Hepatocyte (in vitro differentiated cells): ENCODE measurements at regions not wholly inside any gene's neighbourhood (a gene's known extent, or its start where the extent isn't known, plus 50 kb on each side); places are given as distances from the start of the nearest gene placed in this dataset.

Source experiments
- DNase-seq: peaks from one replicate; pipeline ENCODE4 v3.0.0-alpha.2; 2016; ENCODE audit warnings: low spot score
- H2AFZ ChIP-seq: fragments of 200-600 bp; sonication (generic); 2 replicates; pipeline ENCODE4 v1.6.0; 2016; ENCODE audit warnings: antibody characterized with exemption, mild to moderate bottlenecking
- H3K27ac ChIP-seq: fragments of 200-600 bp; sonication (generic); 2 replicates; pipeline ENCODE4 v1.5.1; 2016; ENCODE audit warnings: mild to moderate bottlenecking
- H3K27me3 ChIP-seq: fragments of 200-600 bp; sonication (generic); 2 replicates; pipeline ENCODE4 v1.6.1; 2016
- H3K36me3 ChIP-seq: fragments of 200-600 bp; sonication (generic); replicated peaks from 2 replicates; pipeline ENCODE4 v1.5.1; 2016; ENCODE audit warnings: low read depth; ENCODE audit not compliant: insufficient read depth
- H3K4me1 ChIP-seq: fragments of 200-600 bp; sonication (generic); 2 replicates; pipeline ENCODE4 v1.5.1; 2016; ENCODE audit warnings: mild to moderate bottlenecking, moderate library complexity; ENCODE audit not compliant: insufficient read depth
- H3K4me2 ChIP-seq: fragments of 200-600 bp; sonication (generic); 2 replicates; pipeline ENCODE4 v1.6.0; 2016
- H3K4me3 ChIP-seq: fragments of 200-600 bp; sonication (generic); 2 replicates; pipeline ENCODE4 v1.5.1; 2016; ENCODE audit warnings: mild to moderate bottlenecking
- H3K79me2 ChIP-seq: fragments of 200-600 bp; sonication (generic); 2 replicates; pipeline ENCODE4 v1.6.0; 2017; ENCODE audit warnings: mild to moderate bottlenecking
- H3K9me2 ChIP-seq: fragments of 200-600 bp; sonication (generic); replicated peaks from 2 replicates; pipeline ENCODE4 v1.6.0; 2017; ENCODE audit warnings: mild to moderate bottlenecking; ENCODE audit not compliant: insufficient read depth
- H3K9me3 ChIP-seq: fragments of 200-600 bp; sonication (generic); 2 replicates; pipeline ENCODE4 v1.5.1; 2016; ENCODE audit warnings: low read depth, mild to moderate bottlenecking
- H4K20me1 ChIP-seq: fragments of 200-600 bp; sonication (generic); 2 replicates; pipeline ENCODE4 v1.6.0; 2016; ENCODE audit warnings: mild to moderate bottlenecking; ENCODE audit not compliant: insufficient read depth, poor library complexity, severe bottlenecking
- EZH2 ChIP-seq: fragments of 200-600 bp; sonication (generic); IDR thresholded peaks from 2 replicates; pipeline ENCODE4 v1.6.1; 2016; ENCODE audit warnings: antibody characterized with exemption, mild to moderate bottlenecking, borderline replicate concordance
- EZH2phosphoT487 ChIP-seq: fragments of 200-600 bp; sonication (generic); IDR thresholded peaks from one replicate; pipeline ENCODE4 v1.6.1; 2018; ENCODE audit warnings: antibody characterized with exemption, mild to moderate bottlenecking, low read depth, moderate library complexity; ENCODE audit not compliant: unreplicated experiment, severe bottlenecking
- WGBS: methylation state at CpG from one replicate; pipeline ENCODE4 v1.1.6; 2016; ENCODE audit warnings: low lambda C conversion rate; ENCODE audit errors: missing lambda C conversion rate; 5-methylcytosine and 5-hydroxymethylcytosine counted together
- TF ChIP-seq, protein P1 (sequence below): fragments of 200-600 bp; sonication (generic); IDR thresholded peaks from 2 replicates; pipeline ENCODE4 v1.5.1; 2016; ENCODE audit warnings: antibody characterized with exemption, mild to moderate bottlenecking; ENCODE audit not compliant: poor library complexity

DNA sequence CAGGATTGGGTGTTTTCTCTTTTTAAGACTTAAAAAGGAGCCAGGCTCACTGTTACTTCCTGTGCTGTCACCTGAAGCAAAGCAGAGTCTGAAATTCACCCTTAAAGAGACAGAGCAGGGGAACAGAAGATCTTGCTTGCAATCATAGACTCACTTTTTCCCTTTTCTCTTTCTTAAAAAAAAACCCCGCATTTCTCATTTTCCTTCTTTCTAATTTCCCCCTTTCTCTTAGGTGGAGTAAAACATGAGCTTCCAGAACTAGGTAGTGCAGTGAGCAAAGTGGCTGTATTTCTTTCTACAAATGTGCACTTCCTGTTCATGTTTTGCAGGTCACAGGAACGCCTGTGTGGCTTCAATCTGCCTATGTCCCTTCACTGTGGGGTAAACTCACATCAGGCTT, 381.2 kb downstream of the LPIN1 start:
- H4K20me1 ChIP-seq = no peaks in the 10 kb centered on the region
- H3K79me2 ChIP-seq = no peaks in the 10 kb centered on the region
- no peak overlapping the region for H2AFZ ChIP-seq
- no peak for TF ChIP-seq EZH2phosphoT487
- no peak for TF ChIP-seq EZH2
- TF ChIP-seq, protein P1, sequence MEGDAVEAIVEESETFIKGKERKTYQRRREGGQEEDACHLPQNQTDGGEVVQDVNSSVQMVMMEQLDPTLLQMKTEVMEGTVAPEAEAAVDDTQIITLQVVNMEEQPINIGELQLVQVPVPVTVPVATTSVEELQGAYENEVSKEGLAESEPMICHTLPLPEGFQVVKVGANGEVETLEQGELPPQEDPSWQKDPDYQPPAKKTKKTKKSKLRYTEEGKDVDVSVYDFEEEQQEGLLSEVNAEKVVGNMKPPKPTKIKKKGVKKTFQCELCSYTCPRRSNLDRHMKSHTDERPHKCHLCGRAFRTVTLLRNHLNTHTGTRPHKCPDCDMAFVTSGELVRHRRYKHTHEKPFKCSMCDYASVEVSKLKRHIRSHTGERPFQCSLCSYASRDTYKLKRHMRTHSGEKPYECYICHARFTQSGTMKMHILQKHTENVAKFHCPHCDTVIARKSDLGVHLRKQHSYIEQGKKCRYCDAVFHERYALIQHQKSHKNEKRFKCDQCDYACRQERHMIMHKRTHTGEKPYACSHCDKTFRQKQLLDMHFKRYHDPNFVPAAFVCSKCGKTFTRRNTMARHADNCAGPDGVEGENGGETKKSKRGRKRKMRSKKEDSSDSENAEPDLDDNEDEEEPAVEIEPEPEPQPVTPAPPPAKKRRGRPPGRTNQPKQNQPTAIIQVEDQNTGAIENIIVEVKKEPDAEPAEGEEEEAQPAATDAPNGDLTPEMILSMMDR = no peak
- no peaks in the 10 kb centered on the region for H3K9me3 ChIP-seq
- WGBS = 83% methylated on average over 2 of the region's 2 CpGs
- no peaks in the 10 kb centered on the region for H3K36me3 ChIP-seq
- no peaks in the 10 kb centered on the region for H3K4me1 ChIP-seq
- no peaks in the 10 kb centered on the region for H3K27me3 ChIP-seq
- H3K27ac ChIP-seq = no peak overlapping the region
- H3K9me2 ChIP-seq = no peaks in the 10 kb centered on the region
- H3K4me2 ChIP-seq = no peak overlapping the region
- no peak for DNase-seq
- no peak overlapping the region for H3K4me3 ChIP-seq

DNA sequence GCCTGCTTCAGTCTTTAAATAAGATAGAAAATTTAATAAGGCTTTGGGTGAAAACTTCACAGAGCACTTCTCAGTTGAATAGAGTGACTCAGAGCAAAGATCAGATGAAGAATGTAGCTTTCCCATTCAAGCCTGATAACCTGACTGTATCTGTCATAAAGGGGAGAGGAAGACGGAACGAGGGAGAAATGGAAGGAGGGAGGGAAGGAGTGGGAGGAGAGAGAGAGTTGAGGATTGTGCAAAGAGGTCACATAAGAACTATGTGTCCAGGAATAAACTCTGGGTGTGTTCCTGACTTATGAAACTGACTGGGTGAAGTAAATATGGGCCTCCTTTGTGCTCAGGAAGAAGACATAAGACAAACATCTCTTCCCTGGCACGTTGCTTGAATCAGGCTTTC, 385.5 kb downstream of the LPIN1 start:
- peak overlapping the region; percentile 32 for H3K27ac ChIP-seq
- no peaks in the 10 kb centered on the region for H3K9me3 ChIP-seq
- H3K36me3 ChIP-seq = no peaks in the 10 kb centered on the region
- H2AFZ ChIP-seq = no peak overlapping the region
- DNase-seq = peak; percentile 37
- no peaks in the 10 kb centered on the region for H3K79me2 ChIP-seq
- H3K4me3 ChIP-seq = no peak overlapping the region
- no peak for TF ChIP-seq EZH2
- TF ChIP-seq, protein P1 = no peak
- H3K4me1 ChIP-seq = no peaks in the 10 kb centered on the region
- H3K27me3 ChIP-seq = no peaks in the 10 kb centered on the region
- H4K20me1 ChIP-seq = no peaks in the 10 kb centered on the region
- WGBS = 46% methylated on average over 3 of the region's 3 CpGs
- no peaks in the 10 kb centered on the region for H3K9me2 ChIP-seq
- no peak overlapping the region for H3K4me2 ChIP-seq

DNA sequence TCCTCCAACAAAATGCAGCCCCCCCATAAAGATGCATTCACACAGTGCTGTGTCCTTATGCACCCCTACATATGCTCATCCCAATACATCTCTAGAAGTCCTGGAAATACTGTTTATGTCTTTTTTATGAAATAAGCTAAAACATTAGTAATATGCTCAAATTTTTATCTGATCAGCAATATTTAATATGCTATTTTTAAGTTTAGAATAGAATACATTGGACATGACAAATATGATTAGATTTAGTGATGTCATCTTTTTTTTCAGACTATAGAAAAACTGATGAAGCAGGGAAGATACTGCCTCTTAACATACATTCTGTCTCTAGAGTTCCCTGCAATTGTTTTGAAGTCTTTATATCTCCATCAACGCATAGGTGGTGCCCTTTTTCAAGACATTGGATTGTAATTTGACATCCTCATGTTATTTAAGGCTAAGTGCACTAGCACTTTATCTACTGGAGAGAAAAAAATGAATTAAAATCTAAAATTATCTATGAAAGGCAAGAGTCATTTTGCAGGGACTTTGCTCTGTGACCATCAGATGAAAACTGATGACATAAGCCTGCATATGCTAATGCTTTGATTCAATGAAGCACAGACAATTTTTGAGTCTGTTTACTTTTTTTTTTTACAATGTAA, 395.3 kb downstream of the LPIN1 start:
- Histone ChIP-seq H3K36me3 (no peaks in the 10 kb centered on the region), H3K27me3 (no peaks in the 10 kb centered on the region), H4K20me1 (no peaks in the 10 kb centered on the region), H3K4me2 (no peak overlapping the region), H3K9me2 (no peaks in the 10 kb centered on the region), H3K79me2 (no peaks in the 10 kb centered on the region), H3K4me1 (no peaks in the 10 kb centered on the region), H2AFZ (no peak overlapping the region), H3K4me3 (no peak overlapping the region), H3K9me3 (no peaks in the 10 kb centered on the region), H3K27ac (no peak overlapping the region)
- no peak for DNase-seq
- WGBS = 53% methylated on average over 1 of the region's 1 CpG
- TF ChIP-seq, protein P1 = no peak
- no peak for TF ChIP-seq EZH2phosphoT487
- no peak for TF ChIP-seq EZH2

DNA sequence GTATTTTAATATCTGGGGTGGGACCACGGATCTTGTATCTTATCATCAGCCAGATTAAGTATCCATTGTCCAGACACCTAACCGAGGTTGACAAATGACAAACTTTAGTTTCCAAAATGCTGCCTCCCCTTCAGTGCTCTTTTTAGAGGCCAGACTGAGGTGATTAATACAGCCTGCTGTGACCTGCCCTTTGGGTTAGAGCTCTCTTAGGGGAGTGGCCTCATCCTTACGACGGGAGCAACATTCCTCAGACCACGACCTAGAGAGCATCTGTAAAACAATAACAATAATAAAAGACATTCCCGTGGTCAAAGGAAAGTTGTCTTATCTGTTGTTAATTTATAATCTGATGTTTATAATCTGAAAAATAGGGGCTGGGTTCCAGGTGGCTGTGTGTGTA, 405.3 kb downstream of the LPIN1 start:
- H3K4me1 ChIP-seq = no peaks in the 10 kb centered on the region
- no peaks in the 10 kb centered on the region for H3K79me2 ChIP-seq
- H4K20me1 ChIP-seq = no peaks in the 10 kb centered on the region
- TF ChIP-seq, protein P1 = no peak
- no peak for TF ChIP-seq EZH2phosphoT487
- TF ChIP-seq EZH2 = no peak
- no peak for DNase-seq
- no peaks in the 10 kb centered on the region for H3K9me3 ChIP-seq
- no peaks in the 10 kb centered on the region for H3K36me3 ChIP-seq
- no peaks in the 10 kb centered on the region for H3K9me2 ChIP-seq
- H3K4me2 ChIP-seq = no peak overlapping the region
- H3K4me3 ChIP-seq = no peak overlapping the region
- no peak overlapping the region for H3K27ac ChIP-seq
- 38% methylated on average over 6 of the region's 6 CpGs for WGBS
- peaks cover 3% of the 10 kb centered on the region for H3K27me3 ChIP-seq
- no peak overlapping the region for H2AFZ ChIP-seq
